Fibroblast of villous mesenchyme (primary cell): ENCODE measurements at regions not wholly inside any gene's neighbourhood (a gene's known extent, or its start where the extent isn't known, plus 50 kb on each side); places are given as distances from the start of the nearest gene placed in this dataset.

Experiments
- DNase-seq: peaks from one replicate; pipeline ENCODE4 v3.0.0-alpha.2; 2010; ENCODE audit warnings: low read depth
- H3K4me3 ChIP-seq: 2 replicates; pipeline ENCODE4 v1.5.1; 2011; ENCODE audit warnings: low read depth, mild to moderate bottlenecking, low read length
- CTCF ChIP-seq: IDR thresholded peaks from 2 replicates; pipeline ENCODE4 v1.5.1; 2012; ENCODE audit warnings: low read depth, mild to moderate bottlenecking, low read length; ENCODE audit not compliant: insufficient read depth

GRCh38 chr6:165025040-165025439, 284.4 kb downstream of the C6orf118 start:
- no peak overlapping the region for H3K4me3 ChIP-seq
- DNase-seq: no peak
- TF ChIP-seq CTCF: no peak

DNA sequence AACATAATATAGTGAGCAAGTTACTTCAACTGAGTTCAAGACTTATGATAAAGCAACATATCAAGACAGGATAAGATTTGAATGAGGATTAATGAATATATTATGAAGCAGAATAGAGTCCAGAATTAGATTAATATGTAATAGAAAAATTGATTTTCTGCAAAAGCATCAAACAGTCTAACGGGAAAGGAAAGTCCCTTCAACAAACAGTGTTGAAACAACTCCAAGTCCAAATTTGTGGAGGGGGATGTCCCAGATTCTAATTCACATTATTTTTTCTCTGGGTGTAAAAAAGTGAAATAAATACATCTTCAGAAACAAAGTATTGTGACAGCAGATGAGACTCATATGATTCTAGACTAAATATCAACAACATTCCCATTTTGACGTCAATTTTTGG, 289.7 kb downstream of the C6orf118 start:
- no peak for DNase-seq
- no peak overlapping the region for H3K4me3 ChIP-seq
- no peak for TF ChIP-seq CTCF

DNA sequence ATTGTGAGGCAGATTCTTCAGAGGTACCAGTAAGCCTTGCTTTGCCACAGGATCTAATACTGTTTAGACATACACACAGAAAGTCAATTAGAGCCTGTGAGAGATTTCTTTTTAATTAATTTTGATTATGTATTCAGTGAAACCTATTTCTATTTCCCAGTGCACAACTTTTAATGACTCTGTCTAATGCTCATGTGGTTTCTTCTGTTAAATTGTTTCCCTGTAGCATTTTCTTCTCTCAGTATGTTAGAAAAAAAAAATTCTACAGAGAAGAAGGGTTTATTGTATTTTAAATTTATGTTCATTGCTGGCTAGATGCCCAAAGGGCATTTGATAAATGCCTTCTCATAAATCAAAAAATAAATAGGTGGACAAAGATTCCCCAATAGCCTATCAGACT, 293.7 kb downstream of the C6orf118 start:
- TF ChIP-seq CTCF: no peak
- H3K4me3 ChIP-seq: no peak overlapping the region
- no peak for DNase-seq

DNA sequence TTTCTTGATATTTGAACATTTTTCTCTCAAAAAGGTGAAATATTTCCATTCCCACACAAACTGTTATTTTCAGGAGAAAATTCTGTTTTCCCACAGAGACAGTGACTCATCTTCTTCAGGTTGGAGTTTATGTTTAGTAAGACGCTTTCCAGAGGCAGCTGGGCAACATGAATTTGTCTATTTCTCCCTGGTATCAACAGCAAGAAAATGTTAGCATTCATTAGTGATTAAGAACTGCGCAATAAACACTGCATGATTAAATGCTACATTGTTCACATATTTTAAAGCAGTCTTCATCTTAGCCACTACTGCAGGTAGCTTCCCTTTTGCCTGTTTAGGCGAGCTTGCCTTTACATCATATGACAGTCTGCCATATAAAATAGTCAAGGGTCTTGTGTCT, 295.7 kb downstream of the C6orf118 start:
- TF ChIP-seq CTCF: no peak
- peak; percentile 45 for DNase-seq
- no peak overlapping the region for H3K4me3 ChIP-seq

GRCh38 chr6:165012183-165012582, 297.2 kb downstream of the C6orf118 start:
- no peak overlapping the region for H3K4me3 ChIP-seq
- DNase-seq: no peak
- no peak for TF ChIP-seq CTCF

DNA sequence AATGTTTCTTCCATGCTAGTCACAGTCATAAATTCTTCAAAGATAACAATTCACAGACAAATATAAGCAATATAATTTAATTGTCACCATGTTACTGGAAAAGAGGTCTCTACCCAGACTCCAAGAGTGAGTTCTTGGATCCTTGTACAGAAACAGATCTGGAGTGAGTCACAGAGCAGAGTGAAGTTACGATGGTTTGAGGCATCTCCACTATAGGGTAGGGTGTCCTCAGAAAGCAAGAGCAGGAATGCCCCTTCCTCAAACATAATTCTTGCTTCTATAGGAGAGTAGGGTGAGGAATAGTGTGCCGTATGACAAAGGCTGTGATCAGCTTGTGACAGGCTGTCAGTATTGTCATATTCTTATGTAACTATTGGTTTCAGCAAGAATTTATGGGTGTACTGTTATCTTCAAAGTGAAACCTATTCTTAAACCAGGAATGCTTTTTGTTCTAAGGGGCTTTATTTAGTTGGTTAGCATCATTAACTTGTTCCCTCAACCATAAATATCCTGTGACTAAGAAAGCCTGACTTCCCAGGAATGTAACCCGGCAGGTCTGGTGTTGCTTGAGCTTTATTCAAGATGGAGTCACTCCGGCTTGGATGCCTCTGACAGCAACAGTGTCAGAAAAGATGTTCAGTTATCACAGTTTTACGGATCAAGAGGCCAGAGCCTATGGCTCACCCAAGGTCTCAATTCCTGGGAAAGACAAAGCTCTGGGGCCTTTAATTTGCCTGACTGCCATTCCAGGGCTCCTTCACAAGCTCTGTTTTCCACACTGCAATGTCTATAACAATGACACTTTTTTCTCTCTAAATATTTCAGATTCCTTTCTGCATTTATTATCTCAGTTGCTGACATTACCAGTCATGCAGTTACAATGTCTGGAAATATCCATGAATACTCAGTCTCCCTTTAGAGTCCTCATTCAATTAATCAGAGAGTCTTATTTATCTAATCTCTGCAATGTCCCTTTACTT, 298.6 kb downstream of the C6orf118 start:
- peak; percentile 13 for DNase-seq
- no peak overlapping the region for H3K4me3 ChIP-seq
- no peak for TF ChIP-seq CTCF

DNA sequence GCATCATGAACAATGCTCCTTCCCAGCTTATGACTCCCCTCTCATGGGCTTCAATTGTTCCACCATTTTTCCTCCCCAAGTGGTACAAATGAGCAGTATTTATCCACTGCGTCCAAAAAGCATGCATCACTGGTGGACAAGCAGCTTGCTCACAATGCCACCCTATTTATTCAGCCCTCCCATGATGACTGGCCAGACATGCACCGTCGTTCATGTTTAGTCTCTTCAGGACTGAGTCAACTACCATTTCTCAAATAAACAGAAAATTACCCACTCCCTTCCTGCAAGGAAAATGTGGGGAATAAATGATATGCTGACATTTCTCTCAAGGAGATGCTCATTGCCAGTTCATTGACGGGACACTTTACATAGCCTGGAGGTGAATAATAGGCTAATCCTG, 300.4 kb downstream of the C6orf118 start:
- no peak for TF ChIP-seq CTCF
- H3K4me3 ChIP-seq: no peak overlapping the region
- no peak for DNase-seq
